ENCODE measurements at regions not wholly inside any gene's neighbourhood (a gene's known extent, or its start where the extent isn't known, plus 50 kb on each side); places are given as distances from the start of the nearest gene placed in this dataset.

GRCh38 chr2:20539133-20539719 is 92.4 kb downstream of the RHOB start:
- peaks cover 13% of the 10 kb centered on the region for H3K4me1 Mint-ChIP-seq (ENCODE audit: low read depth)
- no peaks in the 10 kb centered on the region for H3K36me3 Mint-ChIP-seq (ENCODE audit: low read depth)
- TF ChIP-seq CTCF (IDR thresholded peaks at IDR 0.05), result no peak
- no peak overlapping the region for H3K4me3 Mint-ChIP-seq
- H3K27me3 Mint-ChIP-seq (ENCODE audit: insufficient read depth), result peaks cover 17% of the 10 kb centered on the region
- no peaks in the 10 kb centered on the region for H3K9me3 Mint-ChIP-seq
- peak overlapping the region; percentile 36; the same call in 1 of the 2 replicates for H3K27ac Mint-ChIP-seq
- no peak for DNase-seq

GRCh38 chr2:20539776-20540586 is 93.1 kb downstream of the RHOB start:
- DNase-seq, result no peak
- peaks cover 13% of the 10 kb centered on the region for H3K4me1 Mint-ChIP-seq (ENCODE audit: low read depth)
- no peaks in the 10 kb centered on the region for H3K9me3 Mint-ChIP-seq
- peak overlapping the region; percentile 36; the same call in 1 of the 2 replicates for H3K27ac Mint-ChIP-seq
- peaks cover 20% of the 10 kb centered on the region for H3K27me3 Mint-ChIP-seq (ENCODE audit: insufficient read depth)
- TF ChIP-seq CTCF (IDR thresholded peaks at IDR 0.05), result no peak
- no peak overlapping the region for H3K4me3 Mint-ChIP-seq
- H3K36me3 Mint-ChIP-seq (ENCODE audit: low read depth), result no peaks in the 10 kb centered on the region

- Mint-ChIP-seq H3K4me1 (ENCODE audit: low read depth) (peaks cover 13% of the 10 kb centered on the region), H3K9me3 (no peaks in the 10 kb centered on the region), H3K27me3 (ENCODE audit: insufficient read depth) (peaks cover 18% of the 10 kb centered on the region), H3K36me3 (ENCODE audit: low read depth) (no peaks in the 10 kb centered on the region), H3K27ac (no peak overlapping the region), H3K4me3 (no peak overlapping the region)
- TF ChIP-seq CTCF (IDR thresholded peaks at IDR 0.05), result no peak
- no peak for DNase-seq
Measured at GRCh38 chr2:20540587-20541293, 93.9 kb downstream of the RHOB start.

- TF ChIP-seq CTCF (IDR thresholded peaks at IDR 0.05), result no peak
- Mint-ChIP-seq H3K36me3 (ENCODE audit: low read depth) (no peaks in the 10 kb centered on the region), H3K27ac (no peak overlapping the region), H3K27me3 (ENCODE audit: insufficient read depth) (peaks cover 18% of the 10 kb centered on the region), H3K4me1 (ENCODE audit: low read depth) (peaks cover 13% of the 10 kb centered on the region), H3K4me3 (no peak overlapping the region), H3K9me3 (no peaks in the 10 kb centered on the region)
- no peak for DNase-seq
Measured at GRCh38 chr2:20541294-20541640, 94.4 kb downstream of the RHOB start.

- TF ChIP-seq CTCF (IDR thresholded peaks at IDR 0.05), result no peak
- H3K4me1 Mint-ChIP-seq (ENCODE audit: low read depth), result peaks cover 13% of the 10 kb centered on the region
- H3K27ac Mint-ChIP-seq, result no peak overlapping the region
- H3K4me3 Mint-ChIP-seq, result no peak overlapping the region
- no peaks in the 10 kb centered on the region for H3K36me3 Mint-ChIP-seq (ENCODE audit: low read depth)
- H3K27me3 Mint-ChIP-seq (ENCODE audit: insufficient read depth), result peaks cover 21% of the 10 kb centered on the region
- DNase-seq, result no peak
- no peaks in the 10 kb centered on the region for H3K9me3 Mint-ChIP-seq
Measured at GRCh38 chr2:20541651-20542050, 94.8 kb downstream of the RHOB start.

Data from HFFc6 (cell line).